HG02642 (cell line): ENCODE measurements at regions not wholly inside any gene's neighbourhood (a gene's known extent, or its start where the extent isn't known, plus 50 kb on each side); places are given as distances from the start of the nearest gene placed in this dataset.
A peak's percentile ranks its signal among the peaks of the same experiment; 100 is the strongest.
"Not testable (repeated sequence)": the region's sequence is repeated elsewhere in the genome, so short reads cannot be mapped to it uniquely, and the experiment has no call there.

Experiments
- ATAC-seq: cut with Tn5 transposase; IDR thresholded peaks from one replicate; pipeline ENCODE4 v1.9.1; 2021; ENCODE audit warnings: mild to moderate bottlenecking; ENCODE audit not compliant: unreplicated experiment, poor library complexity

DNA sequence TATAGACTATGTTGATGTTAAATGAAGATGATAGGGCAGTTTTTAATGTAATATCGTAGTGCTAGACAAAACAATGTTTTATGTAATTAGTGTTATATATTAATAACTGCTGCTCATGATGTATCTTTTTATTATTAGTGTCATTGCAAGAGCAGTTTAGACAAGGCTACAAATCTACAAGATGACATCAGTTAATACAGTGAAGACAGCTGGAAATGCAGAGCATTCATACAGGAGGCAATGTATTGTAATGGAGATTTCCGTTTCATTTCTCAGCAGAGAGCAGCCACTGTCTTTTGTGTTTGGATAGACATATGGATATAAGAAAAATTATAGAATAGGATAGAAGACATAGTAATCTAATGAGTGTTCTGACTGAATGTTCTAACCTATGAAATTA, 178.0 kb downstream of the FOXG1 start:
- no peak for ATAC-seq

- no peak for ATAC-seq
These were observed 179.7 kb downstream of the FOXG1 start for GRCh38 chr14:28946267-28946666.

- no peak for ATAC-seq
These were observed 182.9 kb downstream of the FOXG1 start for GRCh38 chr14:28949503-28949902.

DNA sequence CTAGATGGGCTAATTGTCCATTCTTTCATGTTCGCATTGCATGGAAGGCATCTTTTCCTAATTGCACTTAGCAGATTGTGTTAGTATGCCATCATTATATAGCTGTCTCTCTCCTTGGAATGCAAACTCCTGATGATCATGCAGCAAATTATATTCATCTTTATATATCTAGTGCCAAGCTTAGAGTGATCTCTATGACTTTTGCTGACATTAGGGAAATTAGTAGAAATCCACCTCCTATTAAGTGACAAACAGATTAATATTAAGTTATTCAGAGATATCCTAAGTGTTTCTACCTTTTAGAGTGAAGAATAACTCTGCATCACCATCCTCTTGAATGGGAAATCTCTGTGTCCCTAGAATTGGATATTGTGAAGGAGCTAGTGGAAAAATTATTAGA, 185.6 kb downstream of the FOXG1 start:
- no peak for ATAC-seq

- no peak for ATAC-seq
These were observed 186.1 kb downstream of the FOXG1 start for GRCh38 chr14:28952666-28953065.

DNA sequence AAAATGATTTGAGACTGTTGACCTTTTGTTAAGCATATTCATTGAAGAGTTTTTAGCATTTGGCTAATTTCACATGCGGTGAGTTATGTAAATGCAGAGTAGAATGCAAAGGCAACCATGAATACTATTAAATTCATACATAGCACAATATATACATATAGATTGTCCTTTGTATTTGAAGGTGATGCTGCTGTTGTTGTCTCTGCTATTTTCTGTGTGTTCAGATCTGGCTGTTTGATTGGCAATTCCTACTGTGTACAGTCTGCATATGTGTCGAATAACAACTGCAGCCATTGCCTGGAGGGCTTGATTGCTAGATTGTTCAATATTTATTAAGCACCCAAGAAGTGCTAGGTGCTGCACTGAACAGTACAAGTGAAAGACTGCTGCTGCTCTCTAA, 187.4 kb downstream of the FOXG1 start:
- no peak for ATAC-seq

GRCh38 chr14:28966416-28967233, 200.0 kb downstream of the FOXG1 start:
- ATAC-seq, result peak; percentile 96

DNA sequence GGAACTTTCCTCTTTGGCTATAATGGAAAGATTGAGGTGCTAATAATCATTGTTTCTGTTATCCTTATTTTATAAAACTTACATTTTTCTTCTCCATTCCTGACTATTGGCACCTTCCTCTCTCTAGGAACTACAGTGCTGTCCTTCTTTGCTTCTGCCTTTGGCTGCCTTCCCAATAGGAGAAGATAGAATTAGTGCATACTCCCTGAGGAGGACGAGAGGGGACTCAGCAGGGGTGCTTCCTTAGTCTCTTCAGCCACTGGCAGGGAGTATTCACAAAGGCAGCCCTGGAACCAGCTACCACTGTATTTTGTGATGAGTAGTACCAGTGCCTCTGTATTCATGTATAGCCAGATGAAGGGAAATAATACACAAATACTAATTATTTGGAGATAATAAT, 208.5 kb downstream of the FOXG1 start:
- no peak for ATAC-seq

DNA sequence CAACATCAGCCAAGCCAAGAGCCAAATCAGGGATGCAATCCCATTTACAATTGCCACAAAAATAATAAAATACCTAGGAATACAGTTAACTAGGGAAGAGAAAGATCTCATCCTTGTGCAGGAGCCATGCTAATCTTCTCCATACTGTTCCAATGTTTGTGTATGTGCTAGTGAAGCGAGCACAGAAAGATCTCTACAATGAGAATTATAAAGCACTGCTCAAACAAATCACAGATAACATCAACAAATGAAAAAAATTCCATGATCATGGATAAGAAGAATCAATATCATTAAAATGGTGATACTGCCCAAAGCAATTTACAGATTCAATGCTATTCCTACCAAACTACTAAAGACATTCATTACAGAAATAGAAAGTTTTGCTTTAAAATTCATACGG, 215.6 kb downstream of the FOXG1 start:
- no peak for ATAC-seq

GRCh38 chr14:28983279-28983678, 216.7 kb downstream of the FOXG1 start:
- no peak for ATAC-seq

GRCh38 chr14:28987516-28987915, 220.9 kb downstream of the FOXG1 start:
- no peak for ATAC-seq

GRCh38 chr14:28997196-28997595, 230.6 kb downstream of the FOXG1 start:
- not testable (repeated sequence) for ATAC-seq

DNA sequence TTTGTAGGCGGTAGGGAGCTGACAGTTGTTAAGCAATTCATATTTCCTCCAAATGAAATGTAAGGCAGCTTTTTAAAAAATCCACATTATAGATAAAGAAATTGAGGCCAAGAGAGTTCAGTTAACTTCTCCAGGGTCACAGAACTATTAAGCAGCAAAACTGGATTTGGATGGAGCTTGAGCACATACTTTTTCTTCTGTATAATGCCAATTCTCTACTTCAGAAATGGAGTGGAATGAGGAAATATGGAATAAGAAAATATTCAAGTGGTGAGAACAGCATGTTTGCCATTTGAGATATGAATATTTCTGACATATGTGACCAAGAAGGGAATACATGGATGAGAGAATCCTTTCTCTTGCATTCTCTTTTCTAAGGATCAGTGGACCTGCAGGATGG, 233.1 kb downstream of the FOXG1 start:
- ATAC-seq, result no peak

- no peak for ATAC-seq
These were observed 239.1 kb downstream of the FOXG1 start for GRCh38 chr14:29005647-29006046.

DNA sequence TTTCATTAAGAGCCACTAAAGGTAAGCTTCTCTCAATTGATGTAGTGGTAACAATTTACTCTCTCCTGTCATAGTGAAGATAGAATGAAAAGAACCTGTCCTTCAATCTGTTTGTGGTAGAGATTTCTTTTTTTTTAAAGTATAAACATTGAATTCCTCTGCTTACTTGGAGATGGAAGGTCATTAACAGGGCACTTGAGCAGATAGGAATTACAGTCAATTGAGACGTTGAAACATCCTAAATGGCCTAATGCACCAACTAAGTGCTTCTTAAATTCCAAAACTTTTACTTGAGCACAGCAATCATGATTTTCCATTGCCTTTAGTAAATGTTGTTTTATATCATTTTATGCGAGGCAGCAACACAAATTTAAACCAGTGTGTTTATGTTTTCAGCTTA, 241.4 kb downstream of the FOXG1 start:
- no peak for ATAC-seq

DNA sequence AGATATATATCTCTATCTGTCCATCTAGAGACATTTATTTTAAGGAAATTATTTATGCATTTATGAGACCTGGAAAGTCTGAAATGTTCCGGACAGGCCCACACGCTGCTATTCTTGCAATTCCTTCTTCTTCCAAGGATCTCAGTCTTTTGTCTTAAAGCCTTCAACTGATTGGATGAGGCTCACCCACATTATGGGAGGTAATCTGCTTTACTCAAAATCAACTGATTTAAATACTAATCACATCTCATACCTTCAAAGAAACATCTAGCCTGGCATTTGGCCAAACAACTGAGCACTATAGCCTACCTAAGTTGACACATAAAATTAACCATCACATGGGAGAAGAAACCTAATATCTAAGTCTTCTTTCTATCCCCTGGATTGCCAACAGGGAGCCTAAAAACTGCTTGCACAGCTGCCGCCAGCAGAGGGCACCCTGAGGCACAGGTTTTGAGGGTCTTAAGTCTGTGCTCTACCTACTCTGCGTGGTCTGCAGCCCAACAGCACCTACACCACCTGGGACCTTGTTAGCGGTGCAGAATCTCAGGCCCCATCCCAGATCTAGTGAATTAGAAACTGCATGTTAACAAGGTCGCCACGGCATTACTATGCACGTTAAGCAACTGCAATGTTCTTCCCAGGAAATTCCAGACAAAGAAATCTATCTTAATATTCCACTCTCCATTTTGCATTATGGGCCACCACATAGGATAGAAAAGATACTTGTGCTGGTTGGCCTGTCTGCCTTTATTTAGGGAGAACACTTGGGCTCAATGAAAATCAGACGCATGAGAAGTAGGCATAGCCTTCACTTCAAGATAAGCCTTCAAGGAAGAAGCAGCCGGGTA, 249.7 kb downstream of the FOXG1 start:
- ATAC-seq, result peak; percentile 76

- ATAC-seq, result not testable (repeated sequence)
These were observed 256.9 kb downstream of the FOXG1 start for GRCh38 chr14:29023505-29023904.

DNA sequence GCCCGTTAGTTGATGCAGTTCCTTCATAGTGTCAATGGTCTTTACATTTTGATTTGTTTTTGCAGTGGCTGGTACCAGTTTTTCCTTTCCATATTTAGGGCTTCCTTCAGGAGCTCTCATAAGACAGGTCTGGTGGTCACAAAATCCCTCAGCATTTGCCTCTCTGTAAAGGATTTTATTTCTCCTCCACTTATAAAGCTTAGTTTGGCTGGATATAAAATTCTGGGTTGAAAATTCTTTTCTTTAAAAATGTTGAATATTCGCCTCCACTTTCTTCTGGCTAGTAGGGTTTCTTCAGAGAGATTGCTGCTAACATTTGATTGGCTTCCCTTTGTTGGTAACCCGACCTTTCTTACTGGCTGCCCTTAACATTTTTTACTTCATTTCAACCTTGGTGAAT, 260.9 kb downstream of the FOXG1 start:
- ATAC-seq, result not testable (repeated sequence)

GRCh38 chr14:29027941-29028705, 261.5 kb downstream of the FOXG1 start:
- ATAC-seq, result not testable (repeated sequence)

DNA sequence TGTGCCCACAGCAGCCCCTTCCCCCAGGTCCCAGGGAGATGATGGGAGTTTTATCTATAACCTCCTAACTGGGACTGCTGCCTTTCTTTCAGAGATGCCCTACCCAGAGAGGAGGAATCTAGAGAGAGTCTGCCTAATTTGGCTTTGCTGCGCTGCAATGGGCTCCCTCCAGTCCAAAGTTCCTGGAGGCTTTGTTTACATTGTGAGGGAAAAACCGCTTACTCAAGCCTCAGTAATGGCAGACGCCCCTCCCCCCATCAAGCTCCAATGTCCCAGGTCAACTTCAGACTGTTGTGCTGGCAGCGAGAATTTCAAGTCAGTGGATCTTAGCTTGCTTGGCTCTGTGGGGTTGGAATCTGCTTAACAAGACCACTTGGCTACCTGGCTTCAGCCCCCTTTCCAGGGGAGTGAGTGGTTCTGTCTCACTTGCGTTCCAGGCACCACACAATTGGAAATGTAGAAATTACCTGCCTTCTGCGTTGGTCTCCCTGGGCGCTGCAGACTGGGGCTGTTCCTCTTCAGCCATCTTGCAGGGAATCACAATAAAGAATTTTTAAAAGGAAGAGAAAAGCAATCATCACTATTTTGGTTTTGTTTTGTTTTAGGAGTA, 262.5 kb downstream of the FOXG1 start:
- ATAC-seq, result no peak
